Type B pancreatic cell (in vitro differentiated cells): ENCODE measurements at regions not wholly inside any gene's neighbourhood (a gene's known extent, or its start where the extent isn't known, plus 50 kb on each side); places are given as distances from the start of the nearest gene placed in this dataset.

Experiments used
- DNase-seq: peaks from one replicate; pipeline ENCODE4 v3.0.0; 2021; ENCODE audit warnings: mixed read lengths; ENCODE audit not compliant: unreplicated experiment; ENCODE audit errors: extremely low spot score
- H3K27ac Mint-ChIP-seq: 2 replicates; pipeline ENCODE4 v1.8.0; 2021; ENCODE audit warnings: mild to moderate bottlenecking, mixed read lengths
- H3K27me3 Mint-ChIP-seq: 2 replicates; pipeline ENCODE4 v1.8.0; 2021; ENCODE audit warnings: mixed read lengths
- H3K36me3 Mint-ChIP-seq: 2 replicates; pipeline ENCODE4 v1.8.0; 2021; ENCODE audit warnings: mixed read lengths
- H3K4me1 Mint-ChIP-seq: one replicate; pipeline ENCODE4 v1.8.0; 2021; ENCODE audit warnings: mixed read lengths; ENCODE audit not compliant: unreplicated experiment
- H3K4me3 Mint-ChIP-seq: 2 replicates; pipeline ENCODE4 v1.8.0; 2021; ENCODE audit warnings: mild to moderate bottlenecking, mixed read lengths
- H3K9me3 Mint-ChIP-seq: 2 replicates; pipeline ENCODE4 v1.8.0; 2021; ENCODE audit warnings: mixed read lengths
- TF ChIP-seq, protein P1 (sequence below): fragments of 200-600 bp; sonication (generic); conservative IDR thresholded peaks from 2 replicates; pipeline ENCODE4 v1.5.0; 2021; ENCODE audit warnings: antibody characterized with exemption, mild to moderate bottlenecking

DNA sequence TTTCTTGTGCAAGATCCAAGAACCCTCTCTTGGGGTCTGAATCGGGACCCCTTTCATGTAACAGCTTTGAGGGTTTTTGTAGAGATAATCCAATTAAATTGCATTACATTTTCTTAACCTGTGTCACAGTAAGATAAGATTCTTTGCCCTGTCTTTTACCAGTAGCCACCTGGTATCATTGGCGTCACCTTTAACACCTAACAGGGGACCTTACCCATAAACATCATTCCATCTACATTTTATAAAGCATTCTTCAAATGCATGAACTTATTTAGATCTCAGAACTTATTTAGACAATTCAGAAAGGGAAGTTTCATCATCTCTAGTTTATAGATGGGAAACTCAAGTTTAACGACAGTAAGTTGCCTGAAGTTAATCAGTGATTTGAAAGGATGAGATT, 106.4 kb upstream of the KLF6 start:
- Mint-ChIP-seq H3K27ac (peak overlapping the region; percentile 79), H3K4me3 (no peak overlapping the region), H3K36me3 (no peaks in the 10 kb centered on the region), H3K27me3 (no peaks in the 10 kb centered on the region), H3K9me3 (no peaks in the 10 kb centered on the region), H3K4me1 (peaks cover 54% of the 10 kb centered on the region)
- no peak for DNase-seq
- TF ChIP-seq, protein P1, sequence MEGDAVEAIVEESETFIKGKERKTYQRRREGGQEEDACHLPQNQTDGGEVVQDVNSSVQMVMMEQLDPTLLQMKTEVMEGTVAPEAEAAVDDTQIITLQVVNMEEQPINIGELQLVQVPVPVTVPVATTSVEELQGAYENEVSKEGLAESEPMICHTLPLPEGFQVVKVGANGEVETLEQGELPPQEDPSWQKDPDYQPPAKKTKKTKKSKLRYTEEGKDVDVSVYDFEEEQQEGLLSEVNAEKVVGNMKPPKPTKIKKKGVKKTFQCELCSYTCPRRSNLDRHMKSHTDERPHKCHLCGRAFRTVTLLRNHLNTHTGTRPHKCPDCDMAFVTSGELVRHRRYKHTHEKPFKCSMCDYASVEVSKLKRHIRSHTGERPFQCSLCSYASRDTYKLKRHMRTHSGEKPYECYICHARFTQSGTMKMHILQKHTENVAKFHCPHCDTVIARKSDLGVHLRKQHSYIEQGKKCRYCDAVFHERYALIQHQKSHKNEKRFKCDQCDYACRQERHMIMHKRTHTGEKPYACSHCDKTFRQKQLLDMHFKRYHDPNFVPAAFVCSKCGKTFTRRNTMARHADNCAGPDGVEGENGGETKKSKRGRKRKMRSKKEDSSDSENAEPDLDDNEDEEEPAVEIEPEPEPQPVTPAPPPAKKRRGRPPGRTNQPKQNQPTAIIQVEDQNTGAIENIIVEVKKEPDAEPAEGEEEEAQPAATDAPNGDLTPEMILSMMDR: no peak

DNA sequence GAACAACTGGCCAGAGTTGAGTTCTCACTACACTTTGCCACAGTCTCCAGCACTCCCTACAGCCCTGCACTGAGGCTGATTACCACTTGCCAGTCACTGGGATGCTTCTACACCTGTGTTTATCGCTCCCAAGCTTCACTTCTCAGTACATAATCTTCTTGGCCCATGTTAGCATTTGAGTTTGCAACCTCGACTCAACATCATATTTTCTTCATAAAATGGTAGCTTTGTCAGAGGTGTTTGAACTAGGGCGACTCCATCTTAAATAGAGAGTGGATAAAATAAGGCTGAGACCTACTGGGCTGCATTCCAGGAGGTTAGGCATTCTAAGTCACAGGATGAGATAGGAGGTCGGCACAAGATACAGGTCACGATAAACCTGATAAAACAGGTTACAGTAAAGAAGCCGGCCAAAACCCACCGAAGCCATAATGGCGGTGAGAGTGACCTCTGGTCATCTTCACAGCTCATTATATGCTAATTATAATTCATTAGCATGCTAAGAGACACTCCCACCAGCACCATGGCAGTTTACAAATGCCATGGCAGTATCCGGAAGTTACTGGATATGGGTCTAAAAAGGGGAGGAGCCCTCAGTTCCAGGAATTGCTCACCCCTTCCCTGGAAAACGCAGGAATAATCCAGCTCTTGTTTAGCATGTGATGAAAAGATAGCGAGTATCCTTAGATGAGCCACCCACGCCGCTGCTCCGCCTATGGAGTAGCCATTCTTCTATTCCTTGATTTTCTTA, 105.8 kb upstream of the KLF6 start:
- H3K27me3 Mint-ChIP-seq: no peaks in the 10 kb centered on the region
- TF ChIP-seq, protein P1: no peak
- no peaks in the 10 kb centered on the region for H3K36me3 Mint-ChIP-seq
- H3K4me3 Mint-ChIP-seq: no peak overlapping the region
- no peaks in the 10 kb centered on the region for H3K9me3 Mint-ChIP-seq
- peaks cover 58% of the 10 kb centered on the region for H3K4me1 Mint-ChIP-seq
- peak overlapping the region; percentile 90 for H3K27ac Mint-ChIP-seq
- DNase-seq: no peak

DNA sequence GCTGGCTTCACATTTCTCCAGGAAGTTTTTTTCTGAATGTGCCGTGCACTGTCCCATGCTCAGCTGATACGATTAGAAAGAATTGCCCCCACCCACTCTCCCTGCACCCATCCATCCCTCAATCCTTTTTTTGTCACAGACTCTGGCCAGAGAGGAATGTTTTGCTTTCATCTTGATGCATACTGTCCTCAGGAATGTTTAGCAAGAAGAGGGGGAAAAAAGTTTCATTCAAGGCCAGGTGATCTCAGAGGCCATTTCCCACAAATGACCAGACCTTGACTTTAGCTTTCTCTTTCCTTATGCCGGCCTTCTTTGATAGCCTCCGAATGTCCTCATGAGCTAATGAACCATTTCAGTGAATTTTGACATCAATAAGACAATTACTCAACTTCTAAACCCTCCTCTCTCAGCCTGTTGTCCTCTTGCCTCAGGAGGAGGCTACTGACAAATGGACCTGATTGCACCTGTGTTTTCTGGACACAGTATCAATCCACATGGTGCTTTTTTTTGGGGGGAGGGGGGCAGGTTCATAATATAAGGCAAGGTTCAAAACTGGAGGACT, 105.0 kb upstream of the KLF6 start:
- peak overlapping the region; percentile 90 for H3K27ac Mint-ChIP-seq
- H3K4me1 Mint-ChIP-seq: peaks cover 60% of the 10 kb centered on the region
- no peak for DNase-seq
- no peaks in the 10 kb centered on the region for H3K36me3 Mint-ChIP-seq
- H3K4me3 Mint-ChIP-seq: peak overlapping the region; percentile 13
- TF ChIP-seq, protein P1: no peak
- H3K9me3 Mint-ChIP-seq: no peaks in the 10 kb centered on the region
- H3K27me3 Mint-ChIP-seq: no peaks in the 10 kb centered on the region

DNA sequence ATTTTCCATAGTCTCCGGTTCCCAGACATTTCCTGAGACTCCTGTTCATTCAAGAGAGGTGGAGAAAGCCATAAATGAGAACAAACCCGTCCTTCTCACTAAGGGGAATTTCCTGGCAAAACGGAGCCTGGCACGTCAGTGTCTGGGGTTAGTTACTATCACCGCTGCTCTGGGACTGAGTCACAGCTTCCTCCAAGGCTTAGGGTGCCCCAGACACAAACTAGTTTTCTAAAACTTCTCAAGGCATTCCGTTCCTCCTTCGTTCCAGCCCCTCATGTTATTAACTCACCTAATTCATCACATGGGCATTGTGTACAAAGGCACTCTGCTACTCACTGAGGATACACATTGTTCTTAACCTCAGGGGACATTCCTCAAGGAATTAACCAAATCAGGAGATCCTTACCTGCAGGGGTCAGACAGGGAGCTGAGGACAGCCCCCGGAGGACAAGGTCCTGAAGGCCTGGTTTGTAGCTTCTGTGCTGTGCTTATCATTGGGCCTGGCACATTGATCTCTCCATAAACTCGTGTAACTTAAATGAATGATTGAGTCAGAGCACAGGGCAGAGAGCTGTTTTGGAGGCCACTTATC, 103.0 kb upstream of the KLF6 start:
- TF ChIP-seq, protein P1: no peak

DNA sequence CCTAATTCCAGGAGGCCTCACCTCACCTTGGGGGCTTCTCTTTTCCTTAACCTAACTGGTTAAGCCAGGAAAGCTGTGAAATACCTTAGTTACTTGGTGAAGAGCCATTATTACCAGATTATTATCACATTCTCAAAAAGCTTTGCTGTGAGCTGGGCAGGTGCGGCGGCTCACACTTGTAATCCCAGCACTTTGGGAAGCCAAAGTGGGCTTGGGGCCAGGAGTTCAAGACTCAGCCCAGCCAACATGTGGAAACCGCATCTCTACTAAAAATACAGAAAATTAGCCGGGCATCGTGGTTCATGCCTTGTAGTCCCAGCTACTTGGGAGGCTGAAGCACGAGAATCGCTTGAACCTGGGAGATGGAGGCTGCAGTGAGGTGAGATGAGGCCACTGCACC, 102.4 kb upstream of the KLF6 start:
- Mint-ChIP-seq H3K4me1 (peaks cover 44% of the 10 kb centered on the region), H3K4me3 (peak overlapping the region; percentile 79), H3K27ac (peak overlapping the region; percentile 99), H3K36me3 (no peaks in the 10 kb centered on the region), H3K27me3 (no peaks in the 10 kb centered on the region), H3K9me3 (no peaks in the 10 kb centered on the region)
- TF ChIP-seq, protein P1: no peak
- DNase-seq: no peak

More for the DNA sequence above, 103.0 kb upstream of the KLF6 start:
- H3K27ac Mint-ChIP-seq: peak overlapping the region; percentile 99
- DNase-seq: no peak
- no peaks in the 10 kb centered on the region for H3K27me3 Mint-ChIP-seq
- peak overlapping the region; percentile 74 for H3K4me3 Mint-ChIP-seq
- H3K4me1 Mint-ChIP-seq: peaks cover 50% of the 10 kb centered on the region
- no peaks in the 10 kb centered on the region for H3K36me3 Mint-ChIP-seq
- no peaks in the 10 kb centered on the region for H3K9me3 Mint-ChIP-seq
